ENCODE measurements at regions not wholly inside any gene's neighbourhood (a gene's known extent, or its start where the extent isn't known, plus 50 kb on each side); places are given as distances from the start of the nearest gene placed in this dataset.

DNA sequence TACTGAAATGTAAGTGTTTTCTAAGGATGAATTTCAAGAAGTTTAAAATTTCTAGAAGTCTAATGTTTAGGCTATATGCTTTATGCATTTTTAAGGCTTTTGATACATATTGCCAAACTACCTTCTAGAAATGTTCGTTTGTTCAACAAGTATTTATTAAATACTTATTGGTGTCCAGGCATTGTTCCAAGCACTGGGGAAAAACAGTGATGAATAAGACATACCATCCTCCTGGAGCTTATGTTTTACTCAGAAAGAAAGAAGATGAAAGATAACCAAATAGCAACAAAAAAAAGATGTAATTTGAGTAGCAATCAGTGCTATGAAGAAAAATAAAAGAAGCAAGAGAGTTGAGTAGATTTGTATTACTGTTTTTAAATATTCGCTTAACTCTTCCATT lies 692.9 kb downstream of the SLC4A3 start:
- Histone ChIP-seq H3K4me2 (ENCODE audit: low read length) (no peak overlapping the region), H3K36me3 (ENCODE audit: insufficient read depth, low read length) (no peaks in the 10 kb centered on the region), H3K4me3 (ENCODE audit: low read length) (no peak overlapping the region), H3K9ac (ENCODE audit: low read depth, low read length) (no peak overlapping the region), H3K4me1 (ENCODE audit: control insufficient read depth, insufficient read depth, low read length) (no peaks in the 10 kb centered on the region), H3K27me3 (ENCODE audit: control insufficient read depth, insufficient read depth, low read length) (no peaks in the 10 kb centered on the region), H3K9me3 (replicated peaks; ENCODE audit: low read length) (no peaks in the 10 kb centered on the region)

- Histone ChIP-seq H3K4me1 (ENCODE audit: control insufficient read depth, insufficient read depth, low read length) (no peaks in the 10 kb centered on the region), H3K4me3 (ENCODE audit: low read length) (no peak overlapping the region), H3K9ac (ENCODE audit: low read depth, low read length) (no peak overlapping the region), H3K36me3 (ENCODE audit: insufficient read depth, low read length) (no peaks in the 10 kb centered on the region), H3K27me3 (ENCODE audit: control insufficient read depth, insufficient read depth, low read length) (no peaks in the 10 kb centered on the region), H3K4me2 (ENCODE audit: low read length) (no peak overlapping the region), H3K9me3 (replicated peaks; ENCODE audit: low read length) (no peaks in the 10 kb centered on the region)
Observed at GRCh38 chr2:220332886-220333285, 705.5 kb downstream of the SLC4A3 start.

DNA sequence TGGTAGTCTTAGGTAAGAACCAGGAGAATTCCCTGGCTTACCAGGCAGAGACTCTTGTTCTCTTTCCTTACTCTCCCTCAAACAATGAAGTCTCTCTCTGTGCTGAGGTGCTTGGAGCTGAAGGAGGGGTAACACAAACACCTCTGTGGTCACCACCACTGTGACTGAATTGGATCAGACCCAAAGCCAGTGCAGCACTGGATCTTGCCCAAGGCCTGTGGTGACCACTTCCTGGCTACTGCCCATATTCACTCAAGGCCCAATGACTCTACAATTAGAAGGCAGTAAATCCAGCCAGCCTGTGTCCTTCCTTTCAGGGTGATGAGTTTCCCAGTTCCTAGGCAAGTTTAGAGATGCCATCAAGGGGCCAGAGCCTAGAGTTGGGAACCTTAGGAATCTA lies 706.8 kb downstream of the SLC4A3 start:
- H3K36me3 ChIP-seq (ENCODE audit: insufficient read depth, low read length), result no peaks in the 10 kb centered on the region
- no peak overlapping the region for H3K4me2 ChIP-seq (ENCODE audit: low read length)
- H3K9me3 ChIP-seq (replicated peaks; ENCODE audit: low read length), result no peaks in the 10 kb centered on the region
- H3K27me3 ChIP-seq (ENCODE audit: control insufficient read depth, insufficient read depth, low read length), result no peaks in the 10 kb centered on the region
- no peaks in the 10 kb centered on the region for H3K4me1 ChIP-seq (ENCODE audit: control insufficient read depth, insufficient read depth, low read length)
- H3K4me3 ChIP-seq (ENCODE audit: low read length), result no peak overlapping the region
- H3K9ac ChIP-seq (ENCODE audit: low read depth, low read length), result no peak overlapping the region

- Histone ChIP-seq H3K4me1 (ENCODE audit: control insufficient read depth, insufficient read depth, low read length) (no peaks in the 10 kb centered on the region), H3K9ac (ENCODE audit: low read depth, low read length) (no peak overlapping the region), H3K4me3 (ENCODE audit: low read length) (no peak overlapping the region), H3K36me3 (ENCODE audit: insufficient read depth, low read length) (no peaks in the 10 kb centered on the region), H3K4me2 (ENCODE audit: low read length) (no peak overlapping the region), H3K27me3 (ENCODE audit: control insufficient read depth, insufficient read depth, low read length) (no peaks in the 10 kb centered on the region), H3K9me3 (replicated peaks; ENCODE audit: low read length) (no peaks in the 10 kb centered on the region)
Observed at GRCh38 chr2:220334871-220335590, 707.6 kb downstream of the SLC4A3 start.

DNA sequence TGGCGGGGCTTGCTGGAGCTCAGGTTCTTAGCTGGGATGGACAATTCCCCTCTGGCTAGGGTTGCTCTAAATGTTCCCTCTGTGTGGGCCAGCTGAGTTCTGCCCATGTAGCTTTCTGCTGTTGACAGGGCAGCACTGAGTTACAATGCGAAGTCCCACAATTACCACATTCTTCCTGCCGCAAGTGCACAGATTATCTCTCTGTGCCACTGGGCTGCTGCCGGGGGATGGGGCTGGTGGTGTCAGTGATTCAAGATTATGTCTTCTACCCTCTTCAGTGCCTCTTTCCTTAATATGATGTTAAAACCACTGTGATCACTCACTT lies 708.1 kb downstream of the SLC4A3 start:
- no peaks in the 10 kb centered on the region for H3K36me3 ChIP-seq (ENCODE audit: insufficient read depth, low read length)
- no peaks in the 10 kb centered on the region for H3K4me1 ChIP-seq (ENCODE audit: control insufficient read depth, insufficient read depth, low read length)
- H3K9ac ChIP-seq (ENCODE audit: low read depth, low read length), result no peak overlapping the region
- H3K27me3 ChIP-seq (ENCODE audit: control insufficient read depth, insufficient read depth, low read length), result no peaks in the 10 kb centered on the region
- no peak overlapping the region for H3K4me2 ChIP-seq (ENCODE audit: low read length)
- H3K9me3 ChIP-seq (replicated peaks; ENCODE audit: low read length), result no peaks in the 10 kb centered on the region
- H3K4me3 ChIP-seq (ENCODE audit: low read length), result no peak overlapping the region

DNA sequence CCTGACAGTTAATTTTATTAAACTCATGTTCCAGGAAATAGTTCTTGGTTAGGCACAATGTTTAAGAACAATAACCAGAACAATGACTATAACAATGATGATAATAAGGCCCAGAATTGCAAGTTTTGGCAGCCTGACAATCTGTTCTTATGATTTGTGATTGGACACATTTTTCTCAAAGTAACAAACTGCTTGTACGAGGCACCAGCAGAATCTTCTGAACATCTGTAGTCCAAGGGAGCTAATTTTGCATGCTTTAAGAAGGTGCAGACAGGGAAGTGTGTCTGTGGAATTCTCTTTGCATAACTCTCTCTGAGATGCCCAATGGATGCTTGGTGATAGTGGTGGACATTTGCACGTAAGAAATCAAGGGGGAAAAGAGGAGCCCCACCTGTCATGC lies 709.3 kb downstream of the SLC4A3 start:
- H3K4me1 ChIP-seq (ENCODE audit: control insufficient read depth, insufficient read depth, low read length), result no peaks in the 10 kb centered on the region
- H3K4me2 ChIP-seq (ENCODE audit: low read length), result no peak overlapping the region
- H3K4me3 ChIP-seq (ENCODE audit: low read length), result no peak overlapping the region
- no peaks in the 10 kb centered on the region for H3K36me3 ChIP-seq (ENCODE audit: insufficient read depth, low read length)
- H3K9ac ChIP-seq (ENCODE audit: low read depth, low read length), result no peak overlapping the region
- H3K27me3 ChIP-seq (ENCODE audit: control insufficient read depth, insufficient read depth, low read length), result no peaks in the 10 kb centered on the region
- H3K9me3 ChIP-seq (replicated peaks; ENCODE audit: low read length), result no peaks in the 10 kb centered on the region

- H3K4me1 ChIP-seq (ENCODE audit: control insufficient read depth, insufficient read depth, low read length), result no peaks in the 10 kb centered on the region
- no peaks in the 10 kb centered on the region for H3K27me3 ChIP-seq (ENCODE audit: control insufficient read depth, insufficient read depth, low read length)
- no peak overlapping the region for H3K4me3 ChIP-seq (ENCODE audit: low read length)
- no peak overlapping the region for H3K4me2 ChIP-seq (ENCODE audit: low read length)
- no peaks in the 10 kb centered on the region for H3K9me3 ChIP-seq (replicated peaks; ENCODE audit: low read length)
- H3K36me3 ChIP-seq (ENCODE audit: insufficient read depth, low read length), result no peaks in the 10 kb centered on the region
- H3K9ac ChIP-seq (ENCODE audit: low read depth, low read length), result no peak overlapping the region
Observed at GRCh38 chr2:220337611-220338440, 710.4 kb downstream of the SLC4A3 start.

GRCh38 chr2:220341014-220341413 lies 713.6 kb downstream of the SLC4A3 start:
- Histone ChIP-seq H3K36me3 (ENCODE audit: insufficient read depth, low read length) (no peaks in the 10 kb centered on the region), H3K27me3 (ENCODE audit: control insufficient read depth, insufficient read depth, low read length) (no peaks in the 10 kb centered on the region), H3K4me3 (ENCODE audit: low read length) (no peak overlapping the region), H3K9ac (ENCODE audit: low read depth, low read length) (no peak overlapping the region), H3K4me2 (ENCODE audit: low read length) (no peak overlapping the region), H3K9me3 (replicated peaks; ENCODE audit: low read length) (no peaks in the 10 kb centered on the region), H3K4me1 (ENCODE audit: control insufficient read depth, insufficient read depth, low read length) (no peaks in the 10 kb centered on the region)

GRCh38 chr2:220346919-220347318 lies 719.5 kb downstream of the SLC4A3 start:
- Histone ChIP-seq H3K9ac (ENCODE audit: low read depth, low read length) (no peak overlapping the region), H3K27me3 (ENCODE audit: control insufficient read depth, insufficient read depth, low read length) (no peaks in the 10 kb centered on the region), H3K9me3 (replicated peaks; ENCODE audit: low read length) (no peaks in the 10 kb centered on the region), H3K36me3 (ENCODE audit: insufficient read depth, low read length) (no peaks in the 10 kb centered on the region), H3K4me3 (ENCODE audit: low read length) (no peak overlapping the region), H3K4me2 (ENCODE audit: low read length) (no peak overlapping the region), H3K4me1 (ENCODE audit: control insufficient read depth, insufficient read depth, low read length) (no peaks in the 10 kb centered on the region)

GRCh38 chr2:220347626-220348025 lies 720.2 kb downstream of the SLC4A3 start:
- no peaks in the 10 kb centered on the region for H3K4me1 ChIP-seq (ENCODE audit: control insufficient read depth, insufficient read depth, low read length)
- no peak overlapping the region for H3K9ac ChIP-seq (ENCODE audit: low read depth, low read length)
- H3K4me3 ChIP-seq (ENCODE audit: low read length), result no peak overlapping the region
- no peaks in the 10 kb centered on the region for H3K36me3 ChIP-seq (ENCODE audit: insufficient read depth, low read length)
- no peaks in the 10 kb centered on the region for H3K9me3 ChIP-seq (replicated peaks; ENCODE audit: low read length)
- H3K27me3 ChIP-seq (ENCODE audit: control insufficient read depth, insufficient read depth, low read length), result no peaks in the 10 kb centered on the region
- no peak overlapping the region for H3K4me2 ChIP-seq (ENCODE audit: low read length)

DNA sequence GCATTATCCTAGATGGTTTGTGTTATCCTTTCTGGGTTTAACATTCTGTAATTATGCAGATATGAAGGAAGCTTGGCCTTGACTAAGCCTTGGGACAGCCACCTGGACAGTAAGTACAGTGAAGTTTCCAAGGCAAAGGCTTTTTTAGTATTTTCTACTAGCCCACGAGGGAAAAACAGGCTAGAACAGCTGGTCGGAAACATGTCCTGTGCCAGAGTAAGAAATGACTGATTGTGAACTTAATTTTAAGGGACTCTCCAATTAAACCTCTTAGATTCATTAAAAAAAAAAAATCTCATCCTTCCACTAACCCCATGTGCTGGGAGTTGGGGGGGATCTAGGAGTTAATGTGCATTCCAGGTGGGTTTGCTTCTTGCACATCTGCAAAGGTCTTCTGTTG lies 720.8 kb downstream of the SLC4A3 start:
- H3K4me3 ChIP-seq (ENCODE audit: low read length), result no peak overlapping the region
- no peaks in the 10 kb centered on the region for H3K9me3 ChIP-seq (replicated peaks; ENCODE audit: low read length)
- H3K36me3 ChIP-seq (ENCODE audit: insufficient read depth, low read length), result no peaks in the 10 kb centered on the region
- H3K4me2 ChIP-seq (ENCODE audit: low read length), result no peak overlapping the region
- H3K4me1 ChIP-seq (ENCODE audit: control insufficient read depth, insufficient read depth, low read length), result no peaks in the 10 kb centered on the region
- H3K27me3 ChIP-seq (ENCODE audit: control insufficient read depth, insufficient read depth, low read length), result no peaks in the 10 kb centered on the region
- no peak overlapping the region for H3K9ac ChIP-seq (ENCODE audit: low read depth, low read length)

DNA sequence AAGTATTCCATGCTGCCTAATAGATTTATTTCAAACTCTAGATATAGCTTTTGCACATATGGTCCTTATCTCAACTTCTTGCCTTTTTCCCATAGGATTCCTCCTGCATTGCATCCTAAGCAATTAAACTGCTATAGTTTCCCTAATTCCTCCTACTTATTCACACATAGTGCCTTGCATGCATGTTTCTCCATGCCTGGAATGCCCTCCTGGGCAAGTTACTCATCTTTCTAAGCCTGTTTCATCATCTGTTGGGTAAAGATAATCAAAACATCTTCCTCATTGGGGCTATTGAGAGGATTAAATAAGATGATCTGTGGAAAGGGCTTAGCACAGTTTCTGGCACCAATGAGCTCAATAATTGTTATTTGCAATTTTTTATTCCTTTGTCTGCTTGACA lies 726.5 kb downstream of the SLC4A3 start:
- Histone ChIP-seq H3K9ac (ENCODE audit: low read depth, low read length) (no peak overlapping the region), H3K4me3 (ENCODE audit: low read length) (no peak overlapping the region), H3K4me1 (ENCODE audit: control insufficient read depth, insufficient read depth, low read length) (no peaks in the 10 kb centered on the region), H3K27me3 (ENCODE audit: control insufficient read depth, insufficient read depth, low read length) (no peaks in the 10 kb centered on the region), H3K4me2 (ENCODE audit: low read length) (no peak overlapping the region), H3K36me3 (ENCODE audit: insufficient read depth, low read length) (no peaks in the 10 kb centered on the region), H3K9me3 (replicated peaks; ENCODE audit: low read length) (no peaks in the 10 kb centered on the region)
